SU-DHL-6 (cell line): ENCODE measurements at regions not wholly inside any gene's neighbourhood (a gene's known extent, or its start where the extent isn't known, plus 50 kb on each side); places are given as distances from the start of the nearest gene placed in this dataset.
A peak's percentile ranks its signal among the peaks of the same experiment; 100 is the strongest.

ENCODE experiments used
- H2AFZ ChIP-seq: fragments of 200-600 bp; sonication (generic); 2 replicates; pipeline ENCODE4 v1.6.1; 2014; ENCODE audit warnings: low read depth, mild to moderate bottlenecking, moderate library complexity, mixed read lengths, antibody characterized with exemption, low read length; ENCODE audit not compliant: severe bottlenecking
- H3F3A ChIP-seq: fragments of 200-600 bp; shearing (Covaris generic); 2 replicates; pipeline ENCODE4 v1.6.0; 2016; ENCODE audit warnings: antibody characterized with exemption, mild to moderate bottlenecking; ENCODE audit not compliant: insufficient read depth
- H3K27ac ChIP-seq: fragments of 200-600 bp; sonication (generic); 2 replicates; pipeline ENCODE4 v1.5.1; 2016; ENCODE audit warnings: low read depth, mild to moderate bottlenecking, low read length, moderate library complexity, mixed read lengths
- H3K27me3 ChIP-seq: fragments of 200-600 bp; sonication (generic), shearing (Covaris generic); 2 replicates; pipeline ENCODE4 v1.6.0; 2014; ENCODE audit warnings: mild to moderate bottlenecking, low read length
- H3K36me3 ChIP-seq: fragments of 200-600 bp; sonication (generic); 2 replicates; pipeline ENCODE4 v1.6.1; 2014; ENCODE audit warnings: mild to moderate bottlenecking, low read length, mixed read lengths
- H3K4me2 ChIP-seq: fragments of 300-600, 200-600 bp; shearing (Covaris generic), sonication (generic); 2 replicates; pipeline ENCODE4 v1.6.0; 2014; ENCODE audit warnings: low read length, low read depth, mild to moderate bottlenecking; ENCODE audit not compliant: poor library complexity, severe bottlenecking
- H3K4me3 ChIP-seq: fragments of 200-600 bp; sonication (generic); 2 replicates; pipeline ENCODE4 v1.5.1; 2014; ENCODE audit warnings: antibody characterized with exemption, low read length, mild to moderate bottlenecking, mixed read lengths; ENCODE audit not compliant: insufficient read depth, poor library complexity, severe bottlenecking
- H3K79me2 ChIP-seq: fragments of 200-600 bp; sonication (generic); 2 replicates; pipeline ENCODE4 v1.6.1; 2014; ENCODE audit warnings: mild to moderate bottlenecking, low read length, moderate library complexity; ENCODE audit not compliant: insufficient read depth
- H3K9ac ChIP-seq: fragments of 200-600 bp; sonication (generic); 2 replicates; pipeline ENCODE4 v1.7.0; 2014; ENCODE audit warnings: mild to moderate bottlenecking, low read length
- H3K9me2 ChIP-seq: fragments of 200-600 bp; sonication (generic); replicated peaks from 2 replicates; pipeline ENCODE4 v1.6.1; 2014; ENCODE audit warnings: low read length; ENCODE audit not compliant: insufficient read depth
- H3K9me3 ChIP-seq: fragments of 200-600 bp; sonication (generic); 2 replicates; pipeline ENCODE4 v1.6.1; 2014; ENCODE audit warnings: low read length, mixed read lengths; ENCODE audit not compliant: insufficient read depth
- H4K20me1 ChIP-seq: fragments of 200-600 bp; sonication (generic); 2 replicates; pipeline ENCODE4 v1.6.1; 2014; ENCODE audit warnings: low read depth, mild to moderate bottlenecking, antibody characterized with exemption, low read length, moderate library complexity, mixed read lengths
- CTCF ChIP-seq: fragments of 200-600 bp; sonication (generic); IDR thresholded peaks from one replicate; pipeline ENCODE4 v1.5.1; 2017; ENCODE audit warnings: antibody characterized with exemption, mild to moderate bottlenecking, low read length, moderate library complexity; ENCODE audit not compliant: insufficient read depth, poor library complexity, severe bottlenecking
- EZH2phosphoT487 ChIP-seq: fragments of 200-600 bp; sonication (generic), shearing (Covaris generic); conservative IDR thresholded peaks from 2 replicates; pipeline ENCODE4 v1.6.1; 2018; ENCODE audit warnings: mild to moderate bottlenecking, antibody characterized with exemption, low read length, moderate library complexity, mixed read lengths

- Histone ChIP-seq H3K9me2 (no peaks in the 10 kb centered on the region), H3K4me3 (no peak overlapping the region), H3K36me3 (no peaks in the 10 kb centered on the region), H3K27me3 (no peaks in the 10 kb centered on the region), H3F3A (no peaks in the 10 kb centered on the region), H4K20me1 (no peaks in the 10 kb centered on the region), H3K9ac (no peak overlapping the region), H2AFZ (no peak overlapping the region), H3K79me2 (no peaks in the 10 kb centered on the region), H3K9me3 (no peaks in the 10 kb centered on the region), H3K27ac (no peak overlapping the region), H3K4me2 (no peak overlapping the region)
- TF ChIP-seq EZH2phosphoT487 = no peak
- no peak for TF ChIP-seq CTCF
These were observed 121.2 kb downstream of the SLC6A15 start for GRCh38 chr12:84791444-84791843.

- no peaks in the 10 kb centered on the region for H3K9me2 ChIP-seq
- no peaks in the 10 kb centered on the region for H3K36me3 ChIP-seq
- H3F3A ChIP-seq = no peaks in the 10 kb centered on the region
- H2AFZ ChIP-seq = no peak overlapping the region
- no peaks in the 10 kb centered on the region for H3K27me3 ChIP-seq
- no peak overlapping the region for H3K27ac ChIP-seq
- no peak overlapping the region for H3K9ac ChIP-seq
- no peaks in the 10 kb centered on the region for H3K79me2 ChIP-seq
- H3K4me2 ChIP-seq = no peak overlapping the region
- H3K4me3 ChIP-seq = no peak overlapping the region
- H3K9me3 ChIP-seq = no peaks in the 10 kb centered on the region
- no peaks in the 10 kb centered on the region for H4K20me1 ChIP-seq
- no peak for TF ChIP-seq CTCF
- no peak for TF ChIP-seq EZH2phosphoT487
These were observed 123.4 kb downstream of the SLC6A15 start for GRCh38 chr12:84789184-84789583.

GRCh38 chr12:84787253-84787652, 125.3 kb downstream of the SLC6A15 start:
- H2AFZ ChIP-seq = peak overlapping the region; percentile 62
- H3K9ac ChIP-seq = no peak overlapping the region
- no peak overlapping the region for H3K4me3 ChIP-seq
- H4K20me1 ChIP-seq = no peaks in the 10 kb centered on the region
- no peaks in the 10 kb centered on the region for H3K79me2 ChIP-seq
- no peaks in the 10 kb centered on the region for H3K9me2 ChIP-seq
- no peaks in the 10 kb centered on the region for H3F3A ChIP-seq
- no peaks in the 10 kb centered on the region for H3K9me3 ChIP-seq
- H3K27ac ChIP-seq = no peak overlapping the region
- no peaks in the 10 kb centered on the region for H3K27me3 ChIP-seq
- TF ChIP-seq CTCF (no peak), EZH2phosphoT487 (no peak)
- H3K36me3 ChIP-seq = no peaks in the 10 kb centered on the region
- H3K4me2 ChIP-seq = no peak overlapping the region
